ENCODE measurements at regions not wholly inside any gene's neighbourhood (a gene's known extent, or its start where the extent isn't known, plus 50 kb on each side); places are given as distances from the start of the nearest gene placed in this dataset.
A peak's percentile ranks its signal among the peaks of the same experiment; 100 is the strongest.

- DNase-seq (ENCODE audit: low spot score) = no peak
Measured at GRCh38 chr11:109267293-109268095, 154.5 kb upstream of the C11orf87 start.

GRCh38 chr11:109275931-109276330 is 146.1 kb upstream of the C11orf87 start:
- DNase-seq (ENCODE audit: low spot score) = no peak

GRCh38 chr11:109285465-109285864 is 136.5 kb upstream of the C11orf87 start:
- DNase-seq (ENCODE audit: low spot score) = no peak

GRCh38 chr11:109291553-109291952 is 130.4 kb upstream of the C11orf87 start:
- no peak for DNase-seq (ENCODE audit: low spot score)

- no peak for DNase-seq (ENCODE audit: low spot score)
Measured at GRCh38 chr11:109298865-109299264, 123.1 kb upstream of the C11orf87 start.

GRCh38 chr11:109300211-109300610 is 121.8 kb upstream of the C11orf87 start:
- no peak for DNase-seq (ENCODE audit: low spot score)

GRCh38 chr11:109302591-109303334 is 119.2 kb upstream of the C11orf87 start:
- no peak for DNase-seq (ENCODE audit: low spot score)

GRCh38 chr11:109303342-109303741 is 118.6 kb upstream of the C11orf87 start:
- no peak for DNase-seq (ENCODE audit: low spot score)

GRCh38 chr11:109304159-109304558 is 117.8 kb upstream of the C11orf87 start:
- no peak for DNase-seq (ENCODE audit: low spot score)

- DNase-seq (ENCODE audit: low spot score) = no peak
Measured at GRCh38 chr11:109305009-109305408, 117.0 kb upstream of the C11orf87 start.

- DNase-seq (ENCODE audit: low spot score) = no peak
Measured at GRCh38 chr11:109306322-109306721, 115.7 kb upstream of the C11orf87 start.

- no peak for DNase-seq (ENCODE audit: low spot score)
Measured at GRCh38 chr11:109307366-109307765, 114.6 kb upstream of the C11orf87 start.

GRCh38 chr11:109308551-109308950 is 113.4 kb upstream of the C11orf87 start:
- no peak for DNase-seq (ENCODE audit: low spot score)

GRCh38 chr11:109309153-109309552 is 112.8 kb upstream of the C11orf87 start:
- DNase-seq (ENCODE audit: low spot score) = no peak

- no peak for DNase-seq (ENCODE audit: low spot score)
Measured at GRCh38 chr11:109317726-109318125, 104.3 kb upstream of the C11orf87 start.

GRCh38 chr11:109320595-109320994 is 101.4 kb upstream of the C11orf87 start:
- peak; percentile 1 for DNase-seq (ENCODE audit: low spot score)

GRCh38 chr11:109326781-109327180 is 95.2 kb upstream of the C11orf87 start:
- no peak for DNase-seq (ENCODE audit: low spot score)

GRCh38 chr11:109329716-109330115 is 92.3 kb upstream of the C11orf87 start:
- DNase-seq (ENCODE audit: low spot score) = no peak

- no peak for DNase-seq (ENCODE audit: low spot score)
Measured at GRCh38 chr11:109338131-109338530, 83.9 kb upstream of the C11orf87 start.

- no peak for DNase-seq (ENCODE audit: low spot score)
Measured at GRCh38 chr11:109342261-109342660, 79.7 kb upstream of the C11orf87 start.

GRCh38 chr11:109343242-109343641 is 78.7 kb upstream of the C11orf87 start:
- DNase-seq (ENCODE audit: low spot score) = no peak

- no peak for DNase-seq (ENCODE audit: low spot score)
Measured at GRCh38 chr11:109347304-109347703, 74.7 kb upstream of the C11orf87 start.

GRCh38 chr11:109349276-109350080 is 72.5 kb upstream of the C11orf87 start:
- no peak for DNase-seq (ENCODE audit: low spot score)
